KMS-11 (cell line): ENCODE measurements at regions not wholly inside any gene's neighbourhood (a gene's known extent, or its start where the extent isn't known, plus 50 kb on each side); places are given as distances from the start of the nearest gene placed in this dataset.

Source experiments
- H2AFZ ChIP-seq: fragments of 200-600 bp; sonication (generic); 2 replicates; pipeline ENCODE4 v1.6.1; 2016; ENCODE audit warnings: antibody characterized with exemption, mixed run types, low read depth
- H3K27ac ChIP-seq: fragments of 200-600 bp; sonication (generic); 2 replicates; pipeline ENCODE4 v1.6.1; 2016; ENCODE audit warnings: mild to moderate bottlenecking, mixed run types
- H3K27me3 ChIP-seq: fragments of 200-600 bp; sonication (generic); 2 replicates; pipeline ENCODE4 v1.6.1; 2017; ENCODE audit warnings: mild to moderate bottlenecking, low read depth, mixed run types, moderate library complexity; ENCODE audit not compliant: insufficient read depth
- H3K36me3 ChIP-seq: fragments of 200-600 bp; sonication (generic); 2 replicates; pipeline ENCODE4 v1.6.1; 2017; ENCODE audit warnings: mild to moderate bottlenecking, mixed run types; ENCODE audit not compliant: insufficient read depth
- H3K4me1 ChIP-seq: fragments of 200-600 bp; sonication (generic); 2 replicates; pipeline ENCODE4 v1.6.1; 2016; ENCODE audit warnings: mild to moderate bottlenecking, low read depth, mixed run types; ENCODE audit not compliant: poor library complexity, severe bottlenecking
- H3K4me2 ChIP-seq: fragments of 200-600 bp; sonication (generic); 2 replicates; pipeline ENCODE4 v1.7.0; 2016; ENCODE audit warnings: mild to moderate bottlenecking, mixed run types
- H3K4me3 ChIP-seq: fragments of 200-600 bp; sonication (generic); IDR thresholded peaks from 2 replicates; pipeline ENCODE4 v1.6.1; 2017; ENCODE audit warnings: low read depth, low read length, mixed read lengths; ENCODE audit not compliant: insufficient read depth
- H3K79me2 ChIP-seq: fragments of 200-600 bp; sonication (generic); 2 replicates; pipeline ENCODE4 v1.6.1; 2016; ENCODE audit warnings: low read depth, mixed run types; ENCODE audit not compliant: insufficient read depth
- H3K9ac ChIP-seq: fragments of 200-600 bp; sonication (generic); 2 replicates; pipeline ENCODE4 v1.6.1; 2016; ENCODE audit warnings: mild to moderate bottlenecking, mixed run types
- H4K20me1 ChIP-seq: fragments of 200-600 bp; sonication (generic); 2 replicates; pipeline ENCODE4 v1.6.1; 2016; ENCODE audit warnings: mild to moderate bottlenecking, mixed run types; ENCODE audit not compliant: insufficient read depth
- CTCF ChIP-seq: fragments of 200-600 bp; sonication (generic); conservative IDR thresholded peaks from 2 replicates; pipeline ENCODE4 v1.6.1; 2017; ENCODE audit warnings: low read depth, mild to moderate bottlenecking, antibody characterized with exemption, low read length, moderate library complexity, mixed read lengths

GRCh38 chr11:81444297-81444696 lies 1289.4 kb downstream of the FAM181B start:
- no peak overlapping the region for H3K4me3 ChIP-seq
- H3K4me2 ChIP-seq: no peak overlapping the region
- no peak overlapping the region for H3K27ac ChIP-seq
- H3K36me3 ChIP-seq: no peaks in the 10 kb centered on the region
- H3K4me1 ChIP-seq: peaks cover 19% of the 10 kb centered on the region
- H2AFZ ChIP-seq: no peak overlapping the region
- H3K79me2 ChIP-seq: no peaks in the 10 kb centered on the region
- TF ChIP-seq CTCF: peak; percentile 61
- H4K20me1 ChIP-seq: no peaks in the 10 kb centered on the region
- H3K9ac ChIP-seq: no peak overlapping the region
- H3K27me3 ChIP-seq: no peaks in the 10 kb centered on the region

- Histone ChIP-seq H3K4me3 (no peak overlapping the region), H3K36me3 (no peaks in the 10 kb centered on the region), H2AFZ (no peak overlapping the region), H3K4me1 (no peaks in the 10 kb centered on the region), H3K27me3 (no peaks in the 10 kb centered on the region), H3K79me2 (no peaks in the 10 kb centered on the region), H3K9ac (no peak overlapping the region), H3K4me2 (no peak overlapping the region), H4K20me1 (no peaks in the 10 kb centered on the region), H3K27ac (no peak overlapping the region)
- TF ChIP-seq CTCF: no peak
These were observed 1301.3 kb downstream of the FAM181B start for GRCh38 chr11:81432333-81432732.

GRCh38 chr11:81424822-81425221 lies 1308.8 kb downstream of the FAM181B start:
- no peak overlapping the region for H3K4me2 ChIP-seq
- no peak for TF ChIP-seq CTCF
- H3K36me3 ChIP-seq: no peaks in the 10 kb centered on the region
- H3K9ac ChIP-seq: no peak overlapping the region
- no peaks in the 10 kb centered on the region for H3K27me3 ChIP-seq
- no peaks in the 10 kb centered on the region for H4K20me1 ChIP-seq
- H3K4me3 ChIP-seq: no peak overlapping the region
- no peak overlapping the region for H3K27ac ChIP-seq
- no peaks in the 10 kb centered on the region for H3K79me2 ChIP-seq
- no peaks in the 10 kb centered on the region for H3K4me1 ChIP-seq
- H2AFZ ChIP-seq: no peak overlapping the region

GRCh38 chr11:81422402-81422801 lies 1311.3 kb downstream of the FAM181B start:
- no peak overlapping the region for H3K9ac ChIP-seq
- H2AFZ ChIP-seq: no peak overlapping the region
- no peaks in the 10 kb centered on the region for H4K20me1 ChIP-seq
- H3K79me2 ChIP-seq: no peaks in the 10 kb centered on the region
- no peaks in the 10 kb centered on the region for H3K36me3 ChIP-seq
- no peak overlapping the region for H3K27ac ChIP-seq
- H3K27me3 ChIP-seq: no peaks in the 10 kb centered on the region
- no peak overlapping the region for H3K4me2 ChIP-seq
- no peak for TF ChIP-seq CTCF
- no peaks in the 10 kb centered on the region for H3K4me1 ChIP-seq
- no peak overlapping the region for H3K4me3 ChIP-seq
